ENCODE measurements at regions not wholly inside any gene's neighbourhood (a gene's known extent, or its start where the extent isn't known, plus 50 kb on each side); places are given as distances from the start of the nearest gene placed in this dataset.

GRCh38 chr10:62665771-62666170 lies 138.7 kb upstream of the ADO start:
- H3K4me3 ChIP-seq (ENCODE audit: low read depth, low read length): no peak overlapping the region
- no peak for TF ChIP-seq CTCF (IDR thresholded peaks at IDR 0.05; ENCODE audit: low read depth, low read length)

GRCh38 chr10:62666275-62666674 lies 138.2 kb upstream of the ADO start:
- TF ChIP-seq CTCF (IDR thresholded peaks at IDR 0.05; ENCODE audit: low read depth, low read length): no peak
- H3K4me3 ChIP-seq (ENCODE audit: low read depth, low read length): no peak overlapping the region

GRCh38 chr10:62669341-62669740 lies 135.2 kb upstream of the ADO start:
- no peak overlapping the region for H3K4me3 ChIP-seq (ENCODE audit: low read depth, low read length)
- TF ChIP-seq CTCF (IDR thresholded peaks at IDR 0.05; ENCODE audit: low read depth, low read length): no peak

- no peak overlapping the region for H3K4me3 ChIP-seq (ENCODE audit: low read depth, low read length)
- no peak for TF ChIP-seq CTCF (IDR thresholded peaks at IDR 0.05; ENCODE audit: low read depth, low read length)
Observed at GRCh38 chr10:62671104-62671503, 133.4 kb upstream of the ADO start.

- H3K4me3 ChIP-seq (ENCODE audit: low read depth, low read length): no peak overlapping the region
Observed at GRCh38 chr10:62681211-62681940, 123.1 kb upstream of the ADO start.

GRCh38 chr10:62684911-62685310 lies 119.6 kb upstream of the ADO start:
- H3K4me3 ChIP-seq (ENCODE audit: low read depth, low read length): no peak overlapping the region
- no peak for TF ChIP-seq CTCF (IDR thresholded peaks at IDR 0.05; ENCODE audit: low read depth, low read length)

More at GRCh38 chr10:62681211-62681940, 123.1 kb upstream of the ADO start:
- no peak for TF ChIP-seq CTCF (IDR thresholded peaks at IDR 0.05; ENCODE audit: low read depth, low read length)

GRCh38 chr10:62687230-62687748 lies 117.2 kb upstream of the ADO start:
- H3K4me3 ChIP-seq (ENCODE audit: low read depth, low read length): no peak overlapping the region
- no peak for TF ChIP-seq CTCF (IDR thresholded peaks at IDR 0.05; ENCODE audit: low read depth, low read length)

All from WI38 (cell line).